GM12801 (cell line): ENCODE measurements at regions not wholly inside any gene's neighbourhood (a gene's known extent, or its start where the extent isn't known, plus 50 kb on each side); places are given as distances from the start of the nearest gene placed in this dataset.

Source experiments
- CTCF ChIP-seq: IDR thresholded peaks from one replicate; pipeline ENCODE4 v1.5.1; 2011; ENCODE audit warnings: control low read depth; ENCODE audit not compliant: insufficient read length; ENCODE audit errors: extremely low read depth

- no peak for TF ChIP-seq CTCF
Measured at GRCh38 chr1:70490153-70490552, 79.1 kb downstream of the CTH start.

- no peak for TF ChIP-seq CTCF
Measured at GRCh38 chr1:70495370-70495769, 84.3 kb downstream of the CTH start.

- TF ChIP-seq CTCF = no peak
Measured at GRCh38 chr1:70496181-70496580, 85.1 kb downstream of the CTH start.

GRCh38 chr1:70497152-70497551 is 86.1 kb downstream of the CTH start:
- TF ChIP-seq CTCF = no peak

- TF ChIP-seq CTCF = no peak
Measured at GRCh38 chr1:70498666-70499065, 87.6 kb downstream of the CTH start.

- no peak for TF ChIP-seq CTCF
Measured at GRCh38 chr1:70499695-70500094, 88.6 kb downstream of the CTH start.

- no peak for TF ChIP-seq CTCF
Measured at GRCh38 chr1:70503358-70503757, 92.3 kb downstream of the CTH start.

- no peak for TF ChIP-seq CTCF
Measured at GRCh38 chr1:70504176-70504820, 93.2 kb downstream of the CTH start.
